ENCODE measurements at regions not wholly inside any gene's neighbourhood (a gene's known extent, or its start where the extent isn't known, plus 50 kb on each side); places are given as distances from the start of the nearest gene placed in this dataset.

GRCh38 chr5:114665551-114665950 is 303.7 kb downstream of the KCNN2 start (continued):
- TF ChIP-seq CHD7 (IDR thresholded peaks at IDR 0.05; ENCODE audit: insufficient replicate concordance, low read length), result no peak
- TF ChIP-seq RFX5 (IDR thresholded peaks at IDR 0.05; ENCODE audit: borderline replicate concordance, low read depth, low read length), result no peak
- no peak for TF ChIP-seq TAF7 (optimal IDR thresholded peaks at IDR 0.05; ENCODE audit: borderline replicate concordance, low read depth, low read length)
- TF ChIP-seq SIN3A (conservative IDR thresholded peaks at IDR 0.05 in 1 of 2, IDR thresholded peaks at IDR 0.05 in 1 of 2; ENCODE audit: low read depth in 1 of 2, low read length in 2 of 2), result no peak
- no peak for TF ChIP-seq NANOG (IDR thresholded peaks at IDR 0.05; ENCODE audit: insufficient read depth, low read depth, low read length, poor library complexity, severe bottlenecking)
- TF ChIP-seq FOSL1 (IDR thresholded peaks at IDR 0.05; ENCODE audit: insufficient read depth, low read depth, low read length), result no peak
- no peak for TF ChIP-seq KDM5A (IDR thresholded peaks at IDR 0.05; ENCODE audit: low read length)
- no peak for TF ChIP-seq HDAC6 (IDR thresholded peaks at IDR 0.05; ENCODE audit: low read depth, low read length)

Data from H1 (cell line).